Ascending aorta (tissue), 2 donors: ENCODE measurements at regions not wholly inside any gene's neighbourhood (a gene's known extent, or its start where the extent isn't known, plus 50 kb on each side); places are given as distances from the start of the nearest gene placed in this dataset.

ENCODE experiments used
- DNase-seq, 2 donors: peaks; one replicate each; pipeline ENCODE4 v3.0.0-alpha.2; 2019; ENCODE audit warnings: low spot score in 2 of 2
- H3K27ac ChIP-seq, 2 donors: fragments of 200-600 bp; sonication (generic); one replicate each; pipeline ENCODE4 v1.5.1; 2016 to 2017; ENCODE audit warnings: mild to moderate bottlenecking in 1 of 2
- H3K27me3 ChIP-seq: fragments of 200-600 bp; sonication (generic); one replicate; pipeline ENCODE4 v1.5.1; 2017
- H3K36me3 ChIP-seq, 2 donors: fragments of 200-600 bp; sonication (generic); one replicate each; pipeline ENCODE4 v1.5.1; 2016
- H3K4me1 ChIP-seq, 2 donors: fragments of 200-600 bp; sonication (generic); one replicate each; pipeline ENCODE4 v1.5.1; 2016 to 2017; ENCODE audit warnings: mild to moderate bottlenecking in 1 of 2
- H3K4me3 ChIP-seq, 2 donors: fragments of 200-600 bp; sonication (generic); one replicate each; pipeline ENCODE4 v1.5.1; 2016 to 2017; ENCODE audit warnings: mild to moderate bottlenecking in 1 of 2
- H3K9me3 ChIP-seq, 2 donors: fragments of 200-600 bp; sonication (generic); one replicate each; pipeline ENCODE4 v1.5.1; 2016
- CTCF ChIP-seq, 3 experiments: fragments of 200-600 bp in 2 of 3; fragments of 450-650 bp in 1 of 3; sonication (generic) in 2 of 3; IDR thresholded peaks; one replicate each; pipeline ENCODE4 v1.5.1; 2016 to 2019; ENCODE audit warnings: antibody characterized with exemption in 3 of 3, mild to moderate bottlenecking in 1 of 3, moderate library complexity in 1 of 3
- intact Hi-C: fragments of 100-400 bp; cut with DNase I; formaldehyde crosslinking; loops from one replicate; pipeline ENCODE4 v1.15.1; 2023

GRCh38 chr1:82245345-82246014, 444.7 kb downstream of the ADGRL2 start:
- Histone ChIP-seq H3K36me3 (no peaks in the 10 kb centered on the region), H3K27ac (no peak overlapping the region), H3K9me3 (peaks cover 6 to 7% of the 10 kb centered on the region in 2 donors), H3K27me3 (no peaks in the 10 kb centered on the region), H3K4me3 (no peak overlapping the region), H3K4me1 (no peaks in the 10 kb centered on the region)
- intact Hi-C loops, result no loop called here
- DNase-seq, result no peak
- TF ChIP-seq CTCF (IDR thresholded peaks at IDR 0.05), result no peak

- H3K27me3 ChIP-seq, result no peaks in the 10 kb centered on the region
- no peak overlapping the region for H3K4me3 ChIP-seq
Measured at GRCh38 chr1:82240571-82240970, 439.8 kb downstream of the ADGRL2 start.

GRCh38 chr1:82230667-82231066, 429.9 kb downstream of the ADGRL2 start:
- no peak overlapping the region for H3K27ac ChIP-seq
- H3K9me3 ChIP-seq, result no peaks in the 10 kb centered on the region
- no peak for TF ChIP-seq CTCF (IDR thresholded peaks at IDR 0.05)
- no peaks in the 10 kb centered on the region for H3K27me3 ChIP-seq
- no peak overlapping the region for H3K4me3 ChIP-seq
- H3K36me3 ChIP-seq, result no peaks in the 10 kb centered on the region
- peaks cover 10 to 20% of the 10 kb centered on the region in 2 donors for H3K4me1 ChIP-seq
- no peak for DNase-seq
- intact Hi-C loops, result no loop called here

More at GRCh38 chr1:82240571-82240970, 439.8 kb downstream of the ADGRL2 start:
- no peak for DNase-seq
- H3K4me1 ChIP-seq, result no peaks in the 10 kb centered on the region
- no peaks in the 10 kb centered on the region for H3K36me3 ChIP-seq
- no peak for TF ChIP-seq CTCF (IDR thresholded peaks at IDR 0.05)
- H3K27ac ChIP-seq, result no peak overlapping the region
- intact Hi-C loops, result no loop called here
- H3K9me3 ChIP-seq, result peaks cover 6 to 10% of the 10 kb centered on the region in 2 donors

- H3K27me3 ChIP-seq, result no peaks in the 10 kb centered on the region
- no peak for TF ChIP-seq CTCF (IDR thresholded peaks at IDR 0.05)
- no peaks in the 10 kb centered on the region for H3K36me3 ChIP-seq
- H3K27ac ChIP-seq, result peak overlapping the region; percentile 74 to 75
- intact Hi-C loops, result loop anchor here (2.0 kb wide), 1 partner anchor 427 kb away; the partner anchor contains the start of gene ADGRL2
- peaks cover 10 to 20% of the 10 kb centered on the region in 2 donors for H3K4me1 ChIP-seq
- no peak for DNase-seq
- no peaks in the 10 kb centered on the region for H3K9me3 ChIP-seq
- H3K4me3 ChIP-seq, result no peak overlapping the region
Measured at GRCh38 chr1:82227306-82228095, 426.8 kb downstream of the ADGRL2 start.

- Histone ChIP-seq H3K27me3 (no peaks in the 10 kb centered on the region), H3K4me1 (peaks cover 10 to 20% of the 10 kb centered on the region in 2 donors), H3K36me3 (no peaks in the 10 kb centered on the region), H3K4me3 (no peak overlapping the region), H3K27ac (peak overlapping the region; percentile 74 to 75), H3K9me3 (no peaks in the 10 kb centered on the region)
- no peak for DNase-seq
- intact Hi-C loops, result loop anchor here (2.0 kb wide), 1 partner anchor 425 kb away; the partner anchor contains the start of gene ADGRL2
- no peak for TF ChIP-seq CTCF (IDR thresholded peaks at IDR 0.05)
Measured at GRCh38 chr1:82226186-82226505, 425.4 kb downstream of the ADGRL2 start.
